Transverse colon (tissue), 4 donors: ENCODE measurements at regions not wholly inside any gene's neighbourhood (a gene's known extent, or its start where the extent isn't known, plus 50 kb on each side); places are given as distances from the start of the nearest gene placed in this dataset.

Experiments used
- CTCF ChIP-seq, 5 experiments: fragments of 200-600 bp in 3 of 5; fragments of 450-650 bp in 2 of 5; sonication (generic) in 3 of 5; IDR thresholded peaks; 1 replicate in 2 of 5; 2 replicates in 3 of 5; pipeline ENCODE4 v1.5.1; 2016 to 2017; ENCODE audit warnings: antibody characterized with exemption in 5 of 5, inconsistent platforms in 3 of 5, mild to moderate bottlenecking in 2 of 5, moderate library complexity in 1 of 5
- EP300 ChIP-seq: sonication (generic); formaldehyde crosslinking; IDR thresholded peaks from one replicate; pipeline ENCODE4 v1.6.1; 2017; ENCODE audit warnings: antibody characterized with exemption, low read depth
- POLR2A ChIP-seq: fragments of 450-650 bp; IDR thresholded peaks from one replicate; pipeline ENCODE4 v1.6.1; 2016; ENCODE audit warnings: antibody characterized with exemption, mild to moderate bottlenecking, moderate library complexity
- POLR2AphosphoS5 ChIP-seq, 3 donors: sonication (generic); formaldehyde crosslinking; IDR thresholded peaks; one replicate each; pipeline ENCODE4 v1.6.1; 2016; ENCODE audit warnings: antibody characterized with exemption in 3 of 3

- TF ChIP-seq POLR2AphosphoS5 (IDR thresholded peaks at IDR 0.05) (no peak), CTCF (IDR thresholded peaks at IDR 0.05) (no peak), POLR2A (no peak), EP300 (no peak)
These were observed 805.6 kb downstream of the KCNA4 start for GRCh38 chr11:29211202-29211601.
